Neuronal stem cell (in vitro differentiated cells): ENCODE measurements at regions not wholly inside any gene's neighbourhood (a gene's known extent, or its start where the extent isn't known, plus 50 kb on each side); places are given as distances from the start of the nearest gene placed in this dataset.

Source experiments
- DNase-seq: peaks from one replicate; pipeline ENCODE4 v3.0.0-alpha.2; 2013; ENCODE audit warnings: low spot score
- H2AFZ ChIP-seq: one replicate; pipeline ENCODE4 v1.6.1; 2013; ENCODE audit warnings: mild to moderate bottlenecking, low read length, inconsistent platforms
- H2AK5ac ChIP-seq: 2 replicates; pipeline ENCODE4 v1.6.1; 2013; ENCODE audit warnings: low read depth, mild to moderate bottlenecking, inconsistent platforms, low read length, moderate library complexity, mixed read lengths
- H2BK120ac ChIP-seq: 2 replicates; pipeline ENCODE4 v1.6.1; 2013; ENCODE audit warnings: low read depth, mild to moderate bottlenecking, inconsistent platforms, low read length, moderate library complexity, mixed read lengths
- H2BK12ac ChIP-seq: one replicate; pipeline ENCODE4 v1.6.1; 2013; ENCODE audit warnings: low read length, inconsistent platforms
- H2BK15ac ChIP-seq: 2 replicates; pipeline ENCODE4 v1.6.1; 2013; ENCODE audit warnings: mild to moderate bottlenecking, low read length, inconsistent platforms, mixed read lengths
- H2BK5ac ChIP-seq: one replicate; pipeline ENCODE4 v1.6.1; 2013; ENCODE audit warnings: inconsistent platforms, mild to moderate bottlenecking, low read length, moderate library complexity
- H3K14ac ChIP-seq: one replicate; pipeline ENCODE4 v1.6.1; 2013; ENCODE audit warnings: low read length, inconsistent platforms
- H3K18ac ChIP-seq: 2 replicates; pipeline ENCODE4 v1.6.1; 2013; ENCODE audit warnings: low read length, inconsistent platforms
- H3K23ac ChIP-seq: 2 replicates; pipeline ENCODE4 v1.6.1; 2013; ENCODE audit warnings: low read depth, mild to moderate bottlenecking, mixed read lengths, low read length, inconsistent platforms; ENCODE audit not compliant: poor library complexity
- H3K27ac ChIP-seq: replicated peaks from 3 replicates; pipeline ENCODE4 v1.5.1; 2013; ENCODE audit warnings: low read length, inconsistent platforms
- H3K27me3 ChIP-seq, 3 experiments: 2 replicates each; pipeline ENCODE4 v1.6.1; 2013; ENCODE audit warnings: low read length in 3 of 3, mild to moderate bottlenecking in 2 of 3, inconsistent platforms in 1 of 3, low read depth in 1 of 3, mixed read lengths in 1 of 3, moderate library complexity in 1 of 3; ENCODE audit not compliant: control insufficient read depth in 3 of 3, insufficient read depth in 3 of 3
- H3K36me3 ChIP-seq, 2 donors: replicated peaks in 1 of 2; 2 replicates each; pipeline ENCODE4 v1.6.1; 2013; ENCODE audit warnings: low read length in 2 of 2; ENCODE audit not compliant: control insufficient read depth in 2 of 2, insufficient read depth in 2 of 2
- H3K4ac ChIP-seq: 2 replicates; pipeline ENCODE4 v1.6.1; 2013; ENCODE audit warnings: inconsistent platforms, mild to moderate bottlenecking, low read length, moderate library complexity
- H3K4me1 ChIP-seq, 2 donors: 1 replicate in 1 of 2; 2 replicates in 1 of 2; pipeline ENCODE4 v1.6.1; 2013; ENCODE audit warnings: low read length in 2 of 2, low read depth in 1 of 2; ENCODE audit not compliant: control insufficient read depth in 2 of 2, insufficient read depth in 1 of 2
- H3K4me2 ChIP-seq: one replicate; pipeline ENCODE4 v1.6.1; 2013; ENCODE audit warnings: mild to moderate bottlenecking, low read length, inconsistent platforms; ENCODE audit not compliant: insufficient read depth, poor library complexity, severe bottlenecking
- H3K4me3 ChIP-seq, 2 donors: 2 replicates each; pipeline ENCODE4 v1.5.1; 2013; ENCODE audit warnings: low read length in 2 of 2, mild to moderate bottlenecking in 2 of 2, inconsistent platforms in 1 of 2, moderate library complexity in 1 of 2
- H3K79me1 ChIP-seq: one replicate; pipeline ENCODE4 v1.6.1; 2013; ENCODE audit warnings: low read depth, mild to moderate bottlenecking, inconsistent platforms, low read length, moderate library complexity
- H3K9ac ChIP-seq: one replicate; pipeline ENCODE4 v1.6.1; 2013; ENCODE audit warnings: mild to moderate bottlenecking, low read depth, low read length, inconsistent platforms; ENCODE audit not compliant: poor library complexity
- H3K9me3 ChIP-seq, 2 donors: replicated peaks in 1 of 2; 2 replicates each; pipeline versions ENCODE3 to v1.6.1; 2013; ENCODE audit warnings: low read length in 2 of 2, mild to moderate bottlenecking in 2 of 2, inconsistent platforms in 1 of 2, low read depth in 1 of 2, mixed read lengths in 1 of 2, moderate library complexity in 1 of 2; ENCODE audit not compliant: control insufficient read depth in 2 of 2, insufficient read depth in 1 of 2
- H4K8ac ChIP-seq: one replicate; pipeline ENCODE4 v1.6.1; 2013; ENCODE audit warnings: low read depth, mild to moderate bottlenecking, inconsistent platforms, low read length, moderate library complexity
- H4K91ac ChIP-seq: one replicate; pipeline ENCODE4 v1.6.1; 2013; ENCODE audit warnings: low read length, low read depth, mild to moderate bottlenecking, inconsistent platforms; ENCODE audit not compliant: poor library complexity
- WGBS, 2 donors: extraction: QIAGEN DNeasy Blood & Tissue Kit; methylation state at CpG; one replicate each; pipeline ENCODE4 v1.1.7; 2013; ENCODE audit warnings: missing lambda C conversion rate in 2 of 2, mixed read lengths in 1 of 2; ENCODE audit not compliant: insufficient read length in 2 of 2, insufficient replicate concordance in 1 of 2; ENCODE audit errors: extremely low coverage in 2 of 2; 5-methylcytosine and 5-hydroxymethylcytosine counted together

- H3K4me3 ChIP-seq: no peak overlapping the region
- no peak overlapping the region for H3K14ac ChIP-seq
- H3K27me3 ChIP-seq: no peaks in the 10 kb centered on the region
- H2BK120ac ChIP-seq: no peak overlapping the region
- no peak overlapping the region for H3K4ac ChIP-seq
- H4K8ac ChIP-seq: no peak overlapping the region
- no peaks in the 10 kb centered on the region for H3K36me3 ChIP-seq
- DNase-seq: no peak
- no peak overlapping the region for H2BK12ac ChIP-seq
- no peak overlapping the region for H3K23ac ChIP-seq
- no peaks in the 10 kb centered on the region for H3K9me3 ChIP-seq
- H3K4me1 ChIP-seq: no peaks in the 10 kb centered on the region
- no CpG with 5 or more reads among the region's 3 CpGs for WGBS, 2 donors
- H2AFZ ChIP-seq: no peak overlapping the region
- H2AK5ac ChIP-seq: no peak overlapping the region
- no peak overlapping the region for H2BK15ac ChIP-seq
- H3K9ac ChIP-seq: no peak overlapping the region
- H3K27ac ChIP-seq: no peak overlapping the region
- no peak overlapping the region for H2BK5ac ChIP-seq
- no peak overlapping the region for H3K4me2 ChIP-seq
- no peaks in the 10 kb centered on the region for H3K79me1 ChIP-seq
- H4K91ac ChIP-seq: no peak overlapping the region
- no peak overlapping the region for H3K18ac ChIP-seq
Observed at GRCh38 chr10:109253306-109253705, 670.0 kb downstream of the XPNPEP1 start.

GRCh38 chr10:109250152-109250551, 673.2 kb downstream of the XPNPEP1 start:
- H2BK15ac ChIP-seq: no peak overlapping the region
- no peak overlapping the region for H2BK120ac ChIP-seq
- H3K4me1 ChIP-seq: no peaks in the 10 kb centered on the region
- no peak overlapping the region for H3K18ac ChIP-seq
- H3K14ac ChIP-seq: no peak overlapping the region
- H3K79me1 ChIP-seq: no peaks in the 10 kb centered on the region
- no peak overlapping the region for H2AK5ac ChIP-seq
- peaks cover 0 to 1% of the 10 kb centered on the region in 2 donors for H3K36me3 ChIP-seq
- no peak overlapping the region for H3K4me2 ChIP-seq
- WGBS, 2 donors: no CpG with 5 or more reads among the region's 4 CpGs
- no peaks in the 10 kb centered on the region for H3K27me3 ChIP-seq
- DNase-seq: no peak
- H4K91ac ChIP-seq: no peak overlapping the region
- H3K4me3 ChIP-seq: no peak overlapping the region
- no peak overlapping the region for H3K9ac ChIP-seq
- H2BK5ac ChIP-seq: no peak overlapping the region
- H3K27ac ChIP-seq: no peak overlapping the region
- no peak overlapping the region for H2AFZ ChIP-seq
- H4K8ac ChIP-seq: no peak overlapping the region
- no peak overlapping the region for H2BK12ac ChIP-seq
- H3K9me3 ChIP-seq: no peaks in the 10 kb centered on the region
- no peak overlapping the region for H3K4ac ChIP-seq
- no peak overlapping the region for H3K23ac ChIP-seq

GRCh38 chr10:109247814-109248213, 675.5 kb downstream of the XPNPEP1 start:
- DNase-seq: no peak
- H2BK120ac ChIP-seq: no peak overlapping the region
- H4K8ac ChIP-seq: no peak overlapping the region
- no peak overlapping the region for H2BK15ac ChIP-seq
- no peak overlapping the region for H3K4me3 ChIP-seq
- H3K4me2 ChIP-seq: no peak overlapping the region
- no peaks in the 10 kb centered on the region for H3K79me1 ChIP-seq
- H3K4me1 ChIP-seq: no peaks in the 10 kb centered on the region
- H3K9ac ChIP-seq: peak overlapping the region; percentile 10
- H4K91ac ChIP-seq: no peak overlapping the region
- H2AK5ac ChIP-seq: no peak overlapping the region
- H3K18ac ChIP-seq: no peak overlapping the region
- no peak overlapping the region for H3K4ac ChIP-seq
- peaks cover 0 to 2% of the 10 kb centered on the region in 2 donors for H3K9me3 ChIP-seq
- H2AFZ ChIP-seq: no peak overlapping the region
- H3K27me3 ChIP-seq: no peaks in the 10 kb centered on the region
- H2BK12ac ChIP-seq: no peak overlapping the region
- WGBS, 2 donors: no CpG with 5 or more reads among the region's 1 CpG
- H3K23ac ChIP-seq: no peak overlapping the region
- no peak overlapping the region for H2BK5ac ChIP-seq
- no peak overlapping the region for H3K14ac ChIP-seq
- H3K36me3 ChIP-seq: peaks cover 0 to 1% of the 10 kb centered on the region in 2 donors
- no peak overlapping the region for H3K27ac ChIP-seq

- H2BK120ac ChIP-seq: no peak overlapping the region
- no peak overlapping the region for H3K9ac ChIP-seq
- no peak overlapping the region for H2BK12ac ChIP-seq
- DNase-seq: no peak
- no peak overlapping the region for H2BK5ac ChIP-seq
- no peak overlapping the region for H2BK15ac ChIP-seq
- peaks cover 0 to 2% of the 10 kb centered on the region in 2 donors for H3K9me3 ChIP-seq
- no peak overlapping the region for H3K4ac ChIP-seq
- no peak overlapping the region for H3K27ac ChIP-seq
- no CpG with 5 or more reads among the region's 1 CpG for WGBS, 2 donors
- no peak overlapping the region for H3K23ac ChIP-seq
- no peak overlapping the region for H3K18ac ChIP-seq
- peaks cover 0 to 1% of the 10 kb centered on the region in 2 donors for H3K36me3 ChIP-seq
- H3K14ac ChIP-seq: no peak overlapping the region
- no peaks in the 10 kb centered on the region for H3K27me3 ChIP-seq
- no peaks in the 10 kb centered on the region for H3K4me1 ChIP-seq
- H4K8ac ChIP-seq: no peak overlapping the region
- H3K4me3 ChIP-seq: no peak overlapping the region
- no peak overlapping the region for H2AK5ac ChIP-seq
- no peak overlapping the region for H2AFZ ChIP-seq
- no peak overlapping the region for H4K91ac ChIP-seq
- H3K79me1 ChIP-seq: no peaks in the 10 kb centered on the region
- no peak overlapping the region for H3K4me2 ChIP-seq
Observed at GRCh38 chr10:109245821-109246220, 677.5 kb downstream of the XPNPEP1 start.
